ENCODE measurements at regions not wholly inside any gene's neighbourhood (a gene's known extent, or its start where the extent isn't known, plus 50 kb on each side); places are given as distances from the start of the nearest gene placed in this dataset.

- no peaks in the 10 kb centered on the region for H3K9me3 ChIP-seq
- CTCF ChIA-PET: interaction anchor here (1.0 kb wide), 1 partner anchor 238 kb away, joined by 3 read pairs; the partner anchor contains the start of gene NDST3
Measured at GRCh38 chr4:117796677-117797076, 237.6 kb upstream of the NDST3 start.

GRCh38 chr4:117800636-117801035 is 233.7 kb upstream of the NDST3 start:
- H3K4me1 ChIP-seq (ENCODE audit: control insufficient read depth in 1 of 2, insufficient read depth in 2 of 2, low read depth in 1 of 2, low read length in 1 of 2): no peaks in the 10 kb centered on the region
- H4K20me1 ChIP-seq (ENCODE audit: insufficient read depth): no peaks in the 10 kb centered on the region
- no peak overlapping the region for H3K4me2 ChIP-seq
- no peak overlapping the region for H3K4me3 ChIP-seq (ENCODE audit: low read depth in 2 of 2, low read length in 1 of 2)
- H3K9ac ChIP-seq: no peak overlapping the region
- no peaks in the 10 kb centered on the region for H3K36me3 ChIP-seq (replicated peaks in 1 of 2; ENCODE audit: control insufficient read depth in 1 of 2, insufficient read depth in 2 of 2, low read length in 1 of 2)
- H3K9me2 ChIP-seq: no peaks in the 10 kb centered on the region
- H3K27me3 ChIP-seq (ENCODE audit: insufficient read depth): no peaks in the 10 kb centered on the region
- 77% methylated on average over 6 of the region's 6 CpGs for WGBS (ENCODE audit: low lambda C conversion rate)
- H2AFZ ChIP-seq (ENCODE audit: low read depth): no peak overlapping the region
- no peaks in the 10 kb centered on the region for H3K9me3 ChIP-seq
- POLR2A ChIA-PET: no interaction called here
- H3F3A ChIP-seq (replicated peaks; ENCODE audit: insufficient read depth): no peaks in the 10 kb centered on the region
- DNase-seq: no peak
- TF ChIP-seq EP300 (IDR thresholded peaks at IDR 0.05; ENCODE audit: borderline replicate concordance in 1 of 2, low read depth in 1 of 2, low read length in 1 of 2) (no peak), SMC3 (IDR thresholded peaks at IDR 0.05; ENCODE audit: low read depth, low read length) (no peak), TAF1 (IDR thresholded peaks at IDR 0.05; ENCODE audit: borderline replicate concordance, low read depth, low read length) (no peak), YY1 (IDR thresholded peaks at IDR 0.05; ENCODE audit: low read depth) (no peak), TCF12 (IDR thresholded peaks at IDR 0.05) (no peak), SIN3A (IDR thresholded peaks at IDR 0.05; ENCODE audit: borderline replicate concordance, low read depth, low read length) (no peak), FOXM1 (IDR thresholded peaks at IDR 0.05; ENCODE audit: low read depth) (no peak), MEF2A (IDR thresholded peaks at IDR 0.05; ENCODE audit: borderline replicate concordance, low read depth) (no peak), RCOR1 (IDR thresholded peaks at IDR 0.05; ENCODE audit: low read length) (no peak), CHD2 (IDR thresholded peaks at IDR 0.05; ENCODE audit: low read length, partially characterized antibody) (no peak)
- TF ChIP-seq, protein P1, sequence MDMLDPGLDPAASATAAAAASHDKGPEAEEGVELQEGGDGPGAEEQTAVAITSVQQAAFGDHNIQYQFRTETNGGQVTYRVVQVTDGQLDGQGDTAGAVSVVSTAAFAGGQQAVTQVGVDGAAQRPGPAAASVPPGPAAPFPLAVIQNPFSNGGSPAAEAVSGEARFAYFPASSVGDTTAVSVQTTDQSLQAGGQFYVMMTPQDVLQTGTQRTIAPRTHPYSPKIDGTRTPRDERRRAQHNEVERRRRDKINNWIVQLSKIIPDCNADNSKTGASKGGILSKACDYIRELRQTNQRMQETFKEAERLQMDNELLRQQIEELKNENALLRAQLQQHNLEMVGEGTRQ (IDR thresholded peaks at IDR 0.05; ENCODE audit: borderline replicate concordance, low read depth, low read length): no peak
- TF ChIP-seq, protein P2, sequence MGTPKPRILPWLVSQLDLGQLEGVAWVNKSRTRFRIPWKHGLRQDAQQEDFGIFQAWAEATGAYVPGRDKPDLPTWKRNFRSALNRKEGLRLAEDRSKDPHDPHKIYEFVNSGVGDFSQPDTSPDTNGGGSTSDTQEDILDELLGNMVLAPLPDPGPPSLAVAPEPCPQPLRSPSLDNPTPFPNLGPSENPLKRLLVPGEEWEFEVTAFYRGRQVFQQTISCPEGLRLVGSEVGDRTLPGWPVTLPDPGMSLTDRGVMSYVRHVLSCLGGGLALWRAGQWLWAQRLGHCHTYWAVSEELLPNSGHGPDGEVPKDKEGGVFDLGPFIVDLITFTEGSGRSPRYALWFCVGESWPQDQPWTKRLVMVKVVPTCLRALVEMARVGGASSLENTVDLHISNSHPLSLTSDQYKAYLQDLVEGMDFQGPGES (IDR thresholded peaks at IDR 0.05; ENCODE audit: low read depth, low read length): no peak
- CTCF ChIA-PET: no interaction called here
- H3K79me2 ChIP-seq (ENCODE audit: insufficient read depth): no peaks in the 10 kb centered on the region
- H3K27ac ChIP-seq (ENCODE audit: low read depth in 2 of 2, low read length in 1 of 2): no peak overlapping the region

More at GRCh38 chr4:117796677-117797076, 237.6 kb upstream of the NDST3 start:
- Histone ChIP-seq H3K4me2 (no peak overlapping the region), H3K4me1 (ENCODE audit: control insufficient read depth in 1 of 2, insufficient read depth in 2 of 2, low read depth in 1 of 2, low read length in 1 of 2) (no peaks in the 10 kb centered on the region), H2AFZ (ENCODE audit: low read depth) (no peak overlapping the region), H3K9me2 (no peaks in the 10 kb centered on the region), H3K27ac (ENCODE audit: low read depth in 2 of 2, low read length in 1 of 2) (no peak overlapping the region), H3K4me3 (ENCODE audit: low read depth in 2 of 2, low read length in 1 of 2) (no peak overlapping the region), H3K79me2 (ENCODE audit: insufficient read depth) (no peaks in the 10 kb centered on the region), H3K9ac (no peak overlapping the region), H4K20me1 (ENCODE audit: insufficient read depth) (no peaks in the 10 kb centered on the region), H3K27me3 (ENCODE audit: insufficient read depth) (no peaks in the 10 kb centered on the region), H3K36me3 (replicated peaks in 1 of 2; ENCODE audit: control insufficient read depth in 1 of 2, insufficient read depth in 2 of 2, low read length in 1 of 2) (no peaks in the 10 kb centered on the region), H3F3A (replicated peaks; ENCODE audit: insufficient read depth) (no peaks in the 10 kb centered on the region)
- no peak for DNase-seq
- TF ChIP-seq RFX5 (IDR thresholded peaks at IDR 0.05; ENCODE audit: low read length): no peak
- TF ChIP-seq EZH2phosphoT487 (IDR thresholded peaks at IDR 0.05; ENCODE audit: borderline replicate concordance, low read depth): no peak
- no peak for TF ChIP-seq RAD21 (IDR thresholded peaks at IDR 0.05; ENCODE audit: low read length)
- WGBS (ENCODE audit: low lambda C conversion rate): 31% methylated on average over 1 of the region's 1 CpG
- POLR2A ChIA-PET: no interaction called here

Measured in SK-N-SH (cell line).